Retinal pigment epithelial cell (primary cell): ENCODE measurements at regions not wholly inside any gene's neighbourhood (a gene's known extent, or its start where the extent isn't known, plus 50 kb on each side); places are given as distances from the start of the nearest gene placed in this dataset.

Source experiments
- DNase-seq: peaks from one replicate; pipeline ENCODE4 v3.0.0-alpha.2; 2010; ENCODE audit warnings: low read depth
- H3K4me3 ChIP-seq: 2 replicates; pipeline ENCODE4 v1.5.1; 2011; ENCODE audit warnings: mild to moderate bottlenecking, low read length, control low read depth, moderate library complexity
- TF ChIP-seq, protein P1 (sequence below): conservative IDR thresholded peaks from 2 replicates; pipeline ENCODE4 v1.5.1; 2011; ENCODE audit warnings: low read depth, low read length, control low read depth, inconsistent platforms

DNA sequence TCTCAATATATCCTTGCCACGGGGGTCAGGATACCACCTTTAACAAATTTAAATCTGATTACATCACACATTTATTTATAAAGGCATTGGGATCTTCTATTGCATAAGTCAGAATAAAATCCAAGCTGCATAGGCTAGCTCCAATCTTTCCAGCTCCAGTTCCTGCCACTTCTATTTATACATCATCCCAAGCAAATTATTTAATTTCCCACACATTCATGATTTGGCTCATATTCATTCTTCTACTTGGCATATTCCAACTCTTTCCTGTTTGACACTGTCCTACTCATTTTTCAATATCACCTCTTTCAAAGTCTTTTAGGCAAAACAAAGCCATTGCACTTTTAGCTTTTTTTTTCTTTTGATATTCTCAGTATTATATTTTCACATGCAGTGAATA lies 579.0 kb upstream of the FZD8 start:
- TF ChIP-seq, protein P1, sequence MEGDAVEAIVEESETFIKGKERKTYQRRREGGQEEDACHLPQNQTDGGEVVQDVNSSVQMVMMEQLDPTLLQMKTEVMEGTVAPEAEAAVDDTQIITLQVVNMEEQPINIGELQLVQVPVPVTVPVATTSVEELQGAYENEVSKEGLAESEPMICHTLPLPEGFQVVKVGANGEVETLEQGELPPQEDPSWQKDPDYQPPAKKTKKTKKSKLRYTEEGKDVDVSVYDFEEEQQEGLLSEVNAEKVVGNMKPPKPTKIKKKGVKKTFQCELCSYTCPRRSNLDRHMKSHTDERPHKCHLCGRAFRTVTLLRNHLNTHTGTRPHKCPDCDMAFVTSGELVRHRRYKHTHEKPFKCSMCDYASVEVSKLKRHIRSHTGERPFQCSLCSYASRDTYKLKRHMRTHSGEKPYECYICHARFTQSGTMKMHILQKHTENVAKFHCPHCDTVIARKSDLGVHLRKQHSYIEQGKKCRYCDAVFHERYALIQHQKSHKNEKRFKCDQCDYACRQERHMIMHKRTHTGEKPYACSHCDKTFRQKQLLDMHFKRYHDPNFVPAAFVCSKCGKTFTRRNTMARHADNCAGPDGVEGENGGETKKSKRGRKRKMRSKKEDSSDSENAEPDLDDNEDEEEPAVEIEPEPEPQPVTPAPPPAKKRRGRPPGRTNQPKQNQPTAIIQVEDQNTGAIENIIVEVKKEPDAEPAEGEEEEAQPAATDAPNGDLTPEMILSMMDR = no peak
- DNase-seq = no peak
- H3K4me3 ChIP-seq = no peak overlapping the region

DNA sequence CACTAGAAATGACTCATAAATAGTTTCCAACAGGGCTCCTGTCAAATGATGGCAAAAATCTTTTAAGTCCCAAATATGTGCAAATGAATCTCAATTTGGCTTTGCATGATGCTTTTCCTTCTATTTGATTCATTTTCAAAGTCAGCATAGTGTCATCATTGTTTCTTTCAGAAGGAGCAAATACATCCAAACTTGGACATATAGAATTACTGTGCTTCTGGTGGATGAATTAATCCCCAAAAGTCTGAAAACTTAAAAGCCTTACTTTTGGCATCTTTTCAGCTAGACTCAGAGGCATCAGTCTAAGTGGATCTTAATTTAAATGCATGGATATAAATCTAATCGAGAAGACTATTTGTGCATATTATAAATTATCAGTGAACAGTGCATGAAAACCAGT lies 578.1 kb upstream of the FZD8 start:
- TF ChIP-seq, protein P1 = no peak
- DNase-seq = no peak
- no peak overlapping the region for H3K4me3 ChIP-seq

DNA sequence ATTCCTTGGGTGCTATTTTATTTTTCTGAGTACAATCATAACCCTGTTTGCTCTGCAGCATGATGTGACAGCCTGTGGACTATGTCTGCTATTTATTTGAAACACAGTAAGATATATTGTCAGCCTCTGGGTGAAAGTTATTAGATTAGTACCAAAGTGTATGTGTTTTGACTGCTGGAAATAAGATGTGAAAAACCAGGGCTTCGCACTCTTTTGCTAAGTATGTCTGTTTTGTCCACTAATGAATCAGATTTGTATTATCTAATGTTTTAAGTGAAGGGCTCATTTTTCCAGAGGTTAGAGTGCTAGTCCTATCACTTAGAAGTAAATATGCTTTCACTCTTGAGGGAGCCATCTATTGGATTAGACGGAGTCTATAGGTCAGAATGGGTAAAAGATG lies 569.8 kb upstream of the FZD8 start:
- no peak for DNase-seq

DNA sequence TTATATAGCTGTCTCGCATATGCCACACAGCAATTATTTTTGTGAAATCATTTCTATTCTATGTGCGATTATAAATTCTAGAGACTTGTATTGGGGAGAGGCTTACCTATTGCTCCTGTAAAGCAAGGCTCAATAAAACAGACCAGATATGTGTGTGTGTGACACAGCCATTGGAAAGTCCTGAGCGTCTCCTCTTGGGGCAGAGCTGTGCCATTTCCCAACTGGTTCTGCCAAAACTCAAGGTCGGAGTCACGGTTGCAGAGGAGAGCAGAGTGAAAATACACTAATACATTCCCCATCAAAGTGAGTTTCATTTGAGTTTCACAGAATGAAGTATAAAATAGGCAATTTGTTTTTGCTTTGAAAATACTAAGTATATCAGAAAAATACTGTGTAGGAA lies 567.4 kb upstream of the FZD8 start:
- no peak for DNase-seq
- TF ChIP-seq, protein P1 = no peak
- H3K4me3 ChIP-seq = no peak overlapping the region

More for the DNA sequence above, 569.8 kb upstream of the FZD8 start:
- TF ChIP-seq, protein P1 = no peak
- no peak overlapping the region for H3K4me3 ChIP-seq

DNA sequence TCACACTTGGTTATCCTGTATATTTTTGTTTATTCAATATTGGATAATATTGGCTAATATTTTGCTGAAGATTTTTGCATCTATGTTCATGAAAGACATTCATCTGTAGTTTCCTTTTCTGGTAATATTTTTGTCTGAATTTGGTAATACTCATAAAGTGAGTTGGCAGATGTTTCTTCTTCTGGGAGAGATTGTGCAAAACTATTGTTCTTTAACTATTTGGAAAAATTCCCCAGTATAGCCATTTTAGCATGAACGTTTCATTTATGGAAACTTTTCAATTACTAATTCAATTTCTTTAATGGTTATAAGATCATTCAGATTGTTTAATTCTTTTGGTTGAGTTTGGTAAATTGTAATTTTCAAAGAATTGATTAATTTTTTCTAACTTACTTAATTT lies 560.8 kb upstream of the FZD8 start:
- TF ChIP-seq, protein P1 = no peak
- no peak overlapping the region for H3K4me3 ChIP-seq
- DNase-seq = no peak

DNA sequence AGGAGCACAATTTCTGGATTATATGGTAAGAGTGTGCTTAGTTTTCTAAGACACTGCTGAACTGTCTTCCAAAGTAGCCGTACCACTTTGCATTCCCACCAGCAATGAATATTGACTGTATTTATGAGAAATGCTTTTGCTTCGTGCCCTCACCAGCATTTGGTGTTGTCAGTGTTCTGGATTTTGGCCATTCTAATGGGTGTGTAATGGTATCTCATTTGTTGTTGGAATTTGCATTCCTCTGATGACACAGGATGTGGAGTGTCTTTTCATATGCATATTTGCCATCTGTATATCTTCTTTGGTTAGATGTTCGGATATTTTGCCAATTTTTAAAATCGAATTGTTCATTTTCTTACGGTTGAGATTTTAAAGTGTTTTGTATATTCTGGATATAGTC lies 558.5 kb upstream of the FZD8 start:
- TF ChIP-seq, protein P1 = no peak
- no peak for DNase-seq
- no peak overlapping the region for H3K4me3 ChIP-seq

DNA sequence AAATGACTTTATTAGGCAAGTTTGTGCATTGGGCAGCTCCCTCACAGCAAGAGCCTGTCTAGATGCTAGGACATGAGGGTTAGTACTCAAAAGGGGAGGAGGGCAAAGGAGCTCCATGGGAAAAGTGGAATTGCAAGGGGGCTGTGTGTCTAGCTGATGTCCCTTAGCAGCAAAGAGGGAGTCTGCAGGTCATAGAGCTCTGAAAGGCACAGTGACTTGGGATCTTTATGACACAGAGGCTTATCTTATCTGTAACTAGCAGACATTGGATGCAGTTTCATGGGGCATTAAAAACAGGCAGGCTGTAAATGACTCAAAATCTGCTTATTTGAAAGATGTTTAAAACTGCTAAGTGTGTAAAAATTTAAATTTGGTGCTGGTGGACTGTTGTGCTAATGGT lies 556.2 kb upstream of the FZD8 start:
- H3K4me3 ChIP-seq = no peak overlapping the region
- no peak for DNase-seq
- TF ChIP-seq, protein P1 = no peak
